SU-DHL-6 (cell line): ENCODE measurements at regions not wholly inside any gene's neighbourhood (a gene's known extent, or its start where the extent isn't known, plus 50 kb on each side); places are given as distances from the start of the nearest gene placed in this dataset.
"Not testable (repeated sequence)": the region's sequence is repeated elsewhere in the genome, so short reads cannot be mapped to it uniquely, and the experiment has no call there.

ENCODE experiments used
- CTCF ChIP-seq: fragments of 200-600 bp; sonication (generic); IDR thresholded peaks from one replicate; pipeline ENCODE4 v1.5.1; 2017; ENCODE audit warnings: antibody characterized with exemption, mild to moderate bottlenecking, low read length, moderate library complexity; ENCODE audit not compliant: insufficient read depth, poor library complexity, severe bottlenecking
- EZH2phosphoT487 ChIP-seq: fragments of 200-600 bp; sonication (generic), shearing (Covaris generic); conservative IDR thresholded peaks from 2 replicates; pipeline ENCODE4 v1.6.1; 2018; ENCODE audit warnings: mild to moderate bottlenecking, antibody characterized with exemption, low read length, moderate library complexity, mixed read lengths

GRCh38 chr12:9289984-9290383 is 81.8 kb upstream of the PZP start:
- TF ChIP-seq CTCF, EZH2phosphoT487: not testable (repeated sequence)
